ENCODE measurements at regions not wholly inside any gene's neighbourhood (a gene's known extent, or its start where the extent isn't known, plus 50 kb on each side); places are given as distances from the start of the nearest gene placed in this dataset.
A peak's percentile ranks its signal among the peaks of the same experiment; 100 is the strongest.

DNA sequence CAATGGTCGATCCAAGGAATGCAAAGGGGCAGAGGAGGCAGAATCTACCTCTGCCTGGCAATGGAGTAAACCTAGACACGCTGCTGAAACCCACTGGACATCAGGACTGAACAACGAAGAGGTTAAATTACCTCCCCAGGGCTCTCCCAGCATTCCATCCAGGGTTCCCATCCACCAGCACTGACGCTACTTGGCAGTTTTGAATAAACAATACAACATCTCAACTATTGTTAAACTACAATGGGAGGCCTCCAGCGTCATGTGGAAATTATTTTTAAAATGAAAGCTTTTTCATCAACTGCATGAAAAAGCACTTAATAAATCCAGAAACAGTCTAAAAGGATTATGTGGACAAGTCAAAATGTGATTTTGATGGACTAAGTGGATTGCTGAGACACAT, 96.8 kb upstream of the NHSL1 start:
- DNase-seq, result no peak
- TF ChIP-seq, protein P1, sequence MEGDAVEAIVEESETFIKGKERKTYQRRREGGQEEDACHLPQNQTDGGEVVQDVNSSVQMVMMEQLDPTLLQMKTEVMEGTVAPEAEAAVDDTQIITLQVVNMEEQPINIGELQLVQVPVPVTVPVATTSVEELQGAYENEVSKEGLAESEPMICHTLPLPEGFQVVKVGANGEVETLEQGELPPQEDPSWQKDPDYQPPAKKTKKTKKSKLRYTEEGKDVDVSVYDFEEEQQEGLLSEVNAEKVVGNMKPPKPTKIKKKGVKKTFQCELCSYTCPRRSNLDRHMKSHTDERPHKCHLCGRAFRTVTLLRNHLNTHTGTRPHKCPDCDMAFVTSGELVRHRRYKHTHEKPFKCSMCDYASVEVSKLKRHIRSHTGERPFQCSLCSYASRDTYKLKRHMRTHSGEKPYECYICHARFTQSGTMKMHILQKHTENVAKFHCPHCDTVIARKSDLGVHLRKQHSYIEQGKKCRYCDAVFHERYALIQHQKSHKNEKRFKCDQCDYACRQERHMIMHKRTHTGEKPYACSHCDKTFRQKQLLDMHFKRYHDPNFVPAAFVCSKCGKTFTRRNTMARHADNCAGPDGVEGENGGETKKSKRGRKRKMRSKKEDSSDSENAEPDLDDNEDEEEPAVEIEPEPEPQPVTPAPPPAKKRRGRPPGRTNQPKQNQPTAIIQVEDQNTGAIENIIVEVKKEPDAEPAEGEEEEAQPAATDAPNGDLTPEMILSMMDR (IDR thresholded peaks at IDR 0.05; ENCODE audit: low read depth, low read length, missing control alignments), result no peak
- H3K27ac ChIP-seq, result no peak overlapping the region
- no peaks in the 10 kb centered on the region for H3K36me3 ChIP-seq (replicated peaks)
- in situ Hi-C loops (cut with HindIII; ENCODE audit: low pct_ligation_motif_present, low sequenced_read_pairs), result no loop called here
- no peak overlapping the region for H3K4me3 ChIP-seq (ENCODE audit: low read depth, low read length)
- no peaks in the 10 kb centered on the region for H3K27me3 ChIP-seq (replicated peaks)

DNA sequence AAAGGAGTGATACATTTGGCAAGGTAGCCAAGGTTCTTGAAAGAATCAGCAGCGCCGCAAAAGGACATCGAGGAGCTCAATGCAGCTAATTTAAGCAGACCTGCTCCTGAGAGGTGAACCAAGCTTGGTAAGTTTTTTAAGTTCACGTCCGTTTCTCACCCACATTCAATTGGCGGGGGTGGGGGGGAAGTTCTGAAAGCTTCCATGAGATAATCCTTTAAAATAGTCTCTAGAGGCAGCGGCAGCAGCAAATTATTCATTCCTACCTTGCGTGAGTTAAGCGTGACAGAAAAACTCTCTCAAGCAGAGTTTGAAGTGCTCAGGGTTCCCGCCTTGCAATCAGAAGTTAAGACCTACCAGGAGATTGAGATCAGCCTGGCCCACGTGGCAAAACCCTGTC, 97.3 kb upstream of the NHSL1 start:
- in situ Hi-C loops (cut with HindIII; ENCODE audit: low pct_ligation_motif_present, low sequenced_read_pairs), result no loop called here
- no peak overlapping the region for H3K4me3 ChIP-seq (ENCODE audit: low read depth, low read length)

DNA sequence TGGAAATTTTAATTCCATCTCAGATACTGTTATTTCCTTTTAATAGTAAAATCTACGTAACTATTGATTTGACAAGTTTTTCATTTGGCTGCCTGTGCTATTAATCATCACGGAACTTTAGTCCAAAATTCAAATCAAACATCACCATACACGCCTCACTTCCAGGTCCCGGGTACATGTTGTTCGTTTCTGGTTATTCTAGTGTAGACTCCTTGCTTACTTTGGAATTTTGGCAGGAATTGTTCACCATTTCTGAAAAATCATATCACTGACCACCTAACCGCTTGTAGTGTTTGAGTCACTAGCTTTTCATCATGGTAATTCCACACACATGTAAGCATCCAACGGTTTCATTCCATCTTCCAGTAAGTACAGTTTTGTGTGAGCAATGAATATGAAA, 98.0 kb upstream of the NHSL1 start:
- H3K27me3 ChIP-seq (replicated peaks), result no peaks in the 10 kb centered on the region
- DNase-seq, result no peak
- H3K27ac ChIP-seq, result no peak overlapping the region
- TF ChIP-seq, protein P1 (IDR thresholded peaks at IDR 0.05; ENCODE audit: low read depth, low read length, missing control alignments), result no peak
- H3K4me3 ChIP-seq (ENCODE audit: low read depth, low read length), result no peak overlapping the region
- in situ Hi-C loops (cut with HindIII; ENCODE audit: low pct_ligation_motif_present, low sequenced_read_pairs), result no loop called here
- H3K36me3 ChIP-seq (replicated peaks), result no peaks in the 10 kb centered on the region

More for the DNA sequence above, 97.3 kb upstream of the NHSL1 start:
- Histone ChIP-seq H3K36me3 (replicated peaks) (no peaks in the 10 kb centered on the region), H3K27me3 (replicated peaks) (no peaks in the 10 kb centered on the region), H3K27ac (no peak overlapping the region)
- TF ChIP-seq, protein P1 (IDR thresholded peaks at IDR 0.05; ENCODE audit: low read depth, low read length, missing control alignments), result no peak
- no peak for DNase-seq

DNA sequence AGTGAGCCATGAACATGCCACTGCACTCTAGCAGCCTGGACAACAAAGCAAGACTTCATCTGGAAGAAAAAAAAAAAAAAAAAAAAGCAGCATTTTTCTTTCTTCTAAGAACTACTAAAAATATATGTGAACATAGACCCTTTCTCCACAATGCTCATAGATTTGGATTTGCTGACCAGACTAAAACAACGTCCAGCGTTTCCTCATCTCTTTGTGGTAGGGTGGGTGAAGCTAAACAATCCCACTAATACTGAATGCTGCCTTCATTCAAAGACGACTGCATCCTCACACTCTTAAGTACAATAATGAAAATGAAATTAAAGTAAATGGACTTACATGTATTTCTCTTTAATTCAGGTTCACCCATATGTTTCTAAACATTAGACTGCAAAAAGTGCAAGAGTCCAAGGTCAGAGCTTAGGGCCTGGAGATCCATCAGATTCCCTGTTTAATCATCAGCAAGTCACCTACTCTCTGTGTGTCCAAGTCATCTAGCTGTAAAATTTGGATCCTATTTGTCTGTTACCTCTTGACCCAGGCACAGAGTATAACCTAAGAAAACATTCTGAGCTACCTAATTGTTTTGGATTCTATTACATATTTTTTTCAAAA, 99.4 kb upstream of the NHSL1 start:
- TF ChIP-seq, protein P1 (IDR thresholded peaks at IDR 0.05; ENCODE audit: low read depth, low read length, missing control alignments), result no peak
- no peak overlapping the region for H3K4me3 ChIP-seq (ENCODE audit: low read depth, low read length)
- no peaks in the 10 kb centered on the region for H3K27me3 ChIP-seq (replicated peaks)
- no peak overlapping the region for H3K27ac ChIP-seq
- DNase-seq, result no peak
- H3K36me3 ChIP-seq (replicated peaks), result no peaks in the 10 kb centered on the region
- in situ Hi-C loops (cut with HindIII; ENCODE audit: low pct_ligation_motif_present, low sequenced_read_pairs), result no loop called here

DNA sequence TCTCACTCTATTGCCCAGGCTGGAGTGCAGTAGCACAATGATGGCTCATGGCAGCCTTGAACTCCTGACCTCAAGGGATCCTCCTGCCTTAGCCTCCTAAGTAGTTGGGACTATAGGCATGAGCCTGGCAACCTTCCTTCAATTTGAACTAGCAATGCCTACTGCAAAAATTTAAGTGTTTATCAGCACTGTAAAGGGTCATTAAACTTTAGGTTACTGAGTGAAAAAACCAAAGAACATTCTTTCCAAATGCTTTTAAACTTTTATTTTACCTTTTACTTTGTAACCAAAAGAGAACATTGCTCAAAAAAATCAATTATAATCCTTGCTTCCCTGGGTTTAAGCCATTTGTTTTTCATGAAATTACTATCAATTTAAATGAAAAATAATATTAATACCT, 101.0 kb upstream of the NHSL1 start:
- DNase-seq, result no peak
- H3K27ac ChIP-seq, result peak overlapping the region; percentile 64
- in situ Hi-C loops (cut with HindIII; ENCODE audit: low pct_ligation_motif_present, low sequenced_read_pairs), result no loop called here
- TF ChIP-seq, protein P1 (IDR thresholded peaks at IDR 0.05; ENCODE audit: low read depth, low read length, missing control alignments), result no peak
- H3K36me3 ChIP-seq (replicated peaks), result no peaks in the 10 kb centered on the region
- no peak overlapping the region for H3K4me3 ChIP-seq (ENCODE audit: low read depth, low read length)
- H3K27me3 ChIP-seq (replicated peaks), result no peaks in the 10 kb centered on the region

DNA sequence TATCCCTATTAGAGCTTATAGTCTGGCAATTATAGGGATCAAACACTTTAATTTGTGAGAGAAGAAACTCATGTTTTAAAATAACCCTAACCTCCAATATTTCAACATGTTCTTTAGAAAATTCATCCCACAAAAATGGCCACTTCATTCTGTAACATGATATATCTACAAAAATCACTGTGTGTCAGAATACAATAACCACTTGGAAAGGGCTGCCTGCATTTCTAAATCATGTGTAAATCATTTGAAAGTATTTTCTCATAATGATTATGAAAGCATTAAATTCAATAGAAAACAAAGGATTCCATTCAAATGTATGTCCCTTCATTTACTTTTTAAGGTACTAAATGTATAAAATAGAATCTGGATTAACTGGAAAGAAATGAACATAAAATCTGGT, 101.4 kb upstream of the NHSL1 start:
- peak; percentile 16 for DNase-seq
- Histone ChIP-seq H3K27ac (peak overlapping the region; percentile 64), H3K36me3 (replicated peaks) (no peaks in the 10 kb centered on the region), H3K4me3 (ENCODE audit: low read depth, low read length) (no peak overlapping the region), H3K27me3 (replicated peaks) (no peaks in the 10 kb centered on the region)
- TF ChIP-seq, protein P1 (IDR thresholded peaks at IDR 0.05; ENCODE audit: low read depth, low read length, missing control alignments), result no peak
- in situ Hi-C loops (cut with HindIII; ENCODE audit: low pct_ligation_motif_present, low sequenced_read_pairs), result no loop called here
